ENCODE measurements at regions not wholly inside any gene's neighbourhood (a gene's known extent, or its start where the extent isn't known, plus 50 kb on each side); places are given as distances from the start of the nearest gene placed in this dataset.

- no peak for TF ChIP-seq CTCF (conservative IDR thresholded peaks at IDR 0.05; ENCODE audit: low read depth, low read length)
- no peak for TF ChIP-seq ELK1 (IDR thresholded peaks at IDR 0.05; ENCODE audit: borderline replicate concordance, low read depth, low read length)
- no peak for TF ChIP-seq POLR2A (IDR thresholded peaks at IDR 0.05; ENCODE audit: low read depth, low read length)
- no peak for TF ChIP-seq RCOR1 (IDR thresholded peaks at IDR 0.05; ENCODE audit: insufficient replicate concordance, low read length)
Observed at GRCh38 chr2:111636905-111637304, 247.1 kb downstream of the ANAPC1 start.
